ENCODE measurements at regions not wholly inside any gene's neighbourhood (a gene's known extent, or its start where the extent isn't known, plus 50 kb on each side); places are given as distances from the start of the nearest gene placed in this dataset.

DNA sequence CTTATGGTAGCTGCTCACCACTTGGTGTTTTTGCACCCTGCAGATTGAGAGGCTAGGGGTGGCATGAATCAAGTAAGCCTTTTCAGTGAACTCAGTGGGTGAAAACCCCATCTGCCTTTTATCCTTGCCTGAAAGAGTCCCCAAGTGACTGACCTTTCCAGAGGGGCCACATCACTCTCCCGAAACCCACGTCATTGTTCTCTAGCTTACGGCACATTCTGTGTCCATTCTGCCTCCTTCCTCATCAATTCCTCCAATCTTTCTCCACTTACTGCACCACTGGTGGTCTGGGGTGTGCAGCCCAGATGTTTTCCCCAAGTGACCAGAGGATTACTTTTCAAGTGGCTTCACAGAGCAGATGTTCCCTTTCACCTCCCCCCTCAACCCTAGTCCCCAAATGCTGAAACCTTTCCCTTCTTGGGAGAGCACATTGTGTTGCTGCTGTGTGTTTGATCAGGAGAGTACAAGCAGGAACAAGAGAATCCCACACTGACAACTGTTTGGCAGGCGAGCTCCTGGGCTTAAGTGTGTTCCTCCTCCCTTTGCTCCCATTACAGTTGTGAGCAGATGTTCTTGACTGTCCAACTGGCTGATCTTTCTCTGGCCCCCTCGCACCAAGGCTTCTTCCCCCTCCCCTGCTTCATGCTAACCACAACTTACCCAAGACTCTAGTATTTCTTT is 138.0 kb upstream of the IGF1 start:
- TF ChIP-seq ZNF555 (tag by site-specific recombination; conservative IDR thresholded peaks at IDR 0.05) = no peak
- no peak for TF ChIP-seq ZNF155 (tag by site-specific recombination; IDR thresholded peaks at IDR 0.05)
- no peak for TF ChIP-seq ZNF837 (tag by site-specific recombination; IDR thresholded peaks at IDR 0.05)
- TF ChIP-seq ZNF658 (tag by site-specific recombination; IDR thresholded peaks at IDR 0.05) = no peak
- Histone ChIP-seq H3K9me3 (ENCODE audit: control insufficient read depth, insufficient read depth, low read depth, low read length) (no peaks in the 10 kb centered on the region), H3K36me3 (ENCODE audit: control insufficient read depth in 2 of 2, insufficient read depth in 1 of 2, low read length in 2 of 2) (no peaks in the 10 kb centered on the region), H3K4me1 (ENCODE audit: control insufficient read depth, insufficient read depth, low read length) (no peaks in the 10 kb centered on the region), H3K4me3 (ENCODE audit: low read depth, low read length) (no peak overlapping the region), H3K27ac (ENCODE audit: extremely low read depth, low read depth, low read length) (no peak overlapping the region)
- CTCF ChIA-PET = no interaction called here
- POLR2A ChIA-PET = no interaction called here

DNA sequence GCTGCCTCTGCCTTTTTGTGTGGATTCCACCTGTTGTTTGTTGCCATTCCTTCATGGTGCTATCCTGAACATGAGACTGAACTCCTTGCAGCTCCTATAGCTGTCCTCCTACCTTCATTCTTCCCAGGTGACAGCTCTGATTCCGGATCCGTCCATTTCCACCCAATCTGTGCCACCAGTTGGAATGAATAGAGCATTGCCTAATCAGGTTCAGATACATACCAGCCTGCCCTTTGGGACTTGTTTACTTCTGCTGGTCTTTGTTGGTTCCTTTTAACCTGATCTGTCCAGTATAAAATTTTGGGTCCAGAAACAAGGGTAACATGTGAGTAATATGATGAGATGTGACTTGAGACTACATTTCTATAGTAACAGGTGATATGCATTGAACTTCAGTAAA is 136.3 kb upstream of the IGF1 start:
- H3K4me1 ChIP-seq (ENCODE audit: control insufficient read depth, insufficient read depth, low read length) = no peaks in the 10 kb centered on the region
- TF ChIP-seq, protein P1, sequence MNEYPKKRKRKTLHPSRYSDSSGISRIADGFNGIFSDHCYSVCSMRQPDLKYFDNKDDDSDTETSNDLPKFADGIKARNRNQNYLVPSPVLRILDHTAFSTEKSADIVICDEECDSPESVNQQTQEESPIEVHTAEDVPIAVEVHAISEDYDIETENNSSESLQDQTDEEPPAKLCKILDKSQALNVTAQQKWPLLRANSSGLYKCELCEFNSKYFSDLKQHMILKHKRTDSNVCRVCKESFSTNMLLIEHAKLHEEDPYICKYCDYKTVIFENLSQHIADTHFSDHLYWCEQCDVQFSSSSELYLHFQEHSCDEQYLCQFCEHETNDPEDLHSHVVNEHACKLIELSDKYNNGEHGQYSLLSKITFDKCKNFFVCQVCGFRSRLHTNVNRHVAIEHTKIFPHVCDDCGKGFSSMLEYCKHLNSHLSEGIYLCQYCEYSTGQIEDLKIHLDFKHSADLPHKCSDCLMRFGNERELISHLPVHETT (tag by site-specific recombination; IDR thresholded peaks at IDR 0.05) = no peak
- TF ChIP-seq, protein P2, sequence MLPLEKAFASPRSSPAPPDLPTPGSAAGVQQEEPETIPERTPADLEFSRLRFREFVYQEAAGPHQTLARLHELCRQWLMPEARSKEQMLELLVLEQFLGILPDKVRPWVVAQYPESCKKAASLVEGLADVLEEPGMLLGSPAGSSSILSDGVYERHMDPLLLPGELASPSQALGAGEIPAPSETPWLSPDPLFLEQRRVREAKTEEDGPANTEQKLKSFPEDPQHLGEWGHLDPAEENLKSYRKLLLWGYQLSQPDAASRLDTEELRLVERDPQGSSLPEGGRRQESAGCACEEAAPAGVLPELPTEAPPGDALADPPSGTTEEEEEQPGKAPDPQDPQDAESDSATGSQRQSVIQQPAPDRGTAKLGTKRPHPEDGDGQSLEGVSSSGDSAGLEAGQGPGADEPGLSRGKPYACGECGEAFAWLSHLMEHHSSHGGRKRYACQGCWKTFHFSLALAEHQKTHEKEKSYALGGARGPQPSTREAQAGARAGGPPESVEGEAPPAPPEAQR (tag by site-specific recombination; IDR thresholded peaks at IDR 0.05) = no peak
- TF ChIP-seq ZNF174 (tag by site-specific recombination; IDR thresholded peaks at IDR 0.05) (no peak), KLF7 (tag by site-specific recombination; IDR thresholded peaks at IDR 0.05; ENCODE audit: borderline replicate concordance) (no peak)
- no peaks in the 10 kb centered on the region for H3K9me3 ChIP-seq (ENCODE audit: control insufficient read depth, insufficient read depth, low read depth, low read length)
- H3K36me3 ChIP-seq (ENCODE audit: control insufficient read depth in 2 of 2, insufficient read depth in 1 of 2, low read length in 2 of 2) = no peaks in the 10 kb centered on the region
- no peak overlapping the region for H3K27ac ChIP-seq (ENCODE audit: extremely low read depth, low read depth, low read length)
- CTCF ChIA-PET = no interaction called here
- H3K4me3 ChIP-seq (ENCODE audit: low read depth, low read length) = no peak overlapping the region
- POLR2A ChIA-PET = no interaction called here

DNA sequence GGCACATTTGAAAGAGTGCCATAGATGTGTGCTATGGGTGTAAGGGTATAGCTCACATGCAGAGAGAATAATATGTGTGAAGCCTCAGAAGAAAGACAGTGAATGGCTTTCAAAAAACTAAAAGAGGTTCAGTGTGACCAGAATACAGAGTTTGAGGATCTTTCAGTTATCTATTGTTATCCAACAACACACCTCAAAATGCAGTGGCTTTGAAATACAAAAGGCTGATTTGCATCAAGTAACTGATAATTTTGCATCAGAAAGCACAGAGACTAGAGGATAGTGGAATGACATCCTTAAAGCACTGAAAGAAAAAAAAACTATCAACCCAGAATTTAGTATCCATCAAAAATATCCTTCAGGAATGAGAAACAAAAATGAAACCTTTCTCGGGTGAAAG is 131.6 kb upstream of the IGF1 start:
- H3K27ac ChIP-seq (ENCODE audit: extremely low read depth, low read depth, low read length) = no peak overlapping the region
- ChIA-PET CTCF (interaction anchor here (0.7 kb wide), 1 partner anchor 15 kb away, joined by 3 read pairs; no protein-coding TSS in a partner anchor), POLR2A (no interaction called here)
- no peak overlapping the region for H3K4me3 ChIP-seq (ENCODE audit: low read depth, low read length)
- H3K9me3 ChIP-seq (ENCODE audit: control insufficient read depth, insufficient read depth, low read depth, low read length) = no peaks in the 10 kb centered on the region
- no peaks in the 10 kb centered on the region for H3K36me3 ChIP-seq (ENCODE audit: control insufficient read depth in 2 of 2, insufficient read depth in 1 of 2, low read length in 2 of 2)
- H3K4me1 ChIP-seq (ENCODE audit: control insufficient read depth, insufficient read depth, low read length) = no peaks in the 10 kb centered on the region
- TF ChIP-seq KLF7 (tag by site-specific recombination; IDR thresholded peaks at IDR 0.05; ENCODE audit: borderline replicate concordance) (no peak), RBAK (tag by site-specific recombination; IDR thresholded peaks at IDR 0.05) (no peak), ZNF664 (tag by site-specific recombination; IDR thresholded peaks at IDR 0.05) (no peak), ZNF747 (tag by site-specific recombination; IDR thresholded peaks at IDR 0.05) (no peak), ZNF670 (tag by site-specific recombination; IDR thresholded peaks at IDR 0.05; ENCODE audit: low read depth) (no peak), ZNF404 (tag by site-specific recombination; IDR thresholded peaks at IDR 0.05) (no peak), ZNF223 (tag by site-specific recombination; IDR thresholded peaks at IDR 0.05) (no peak), ZNF292 (tag by site-specific recombination; IDR thresholded peaks at IDR 0.05; ENCODE audit: borderline replicate concordance, low read depth) (no peak), ZNF10 (tag by site-specific recombination; IDR thresholded peaks at IDR 0.05) (no peak), ZNF423 (tag by site-specific recombination; IDR thresholded peaks at IDR 0.05) (no peak), ZNF558 (tag by site-specific recombination; IDR thresholded peaks at IDR 0.05) (no peak), SCRT1 (tag by site-specific recombination; IDR thresholded peaks at IDR 0.05; ENCODE audit: borderline replicate concordance) (no peak), ZNF791 (tag by site-specific recombination; IDR thresholded peaks at IDR 0.05) (no peak), ZNF426 (tag by site-specific recombination; IDR thresholded peaks at IDR 0.05) (no peak), ZIC2 (tag by site-specific recombination; IDR thresholded peaks at IDR 0.05) (no peak)
- TF ChIP-seq, protein P3, sequence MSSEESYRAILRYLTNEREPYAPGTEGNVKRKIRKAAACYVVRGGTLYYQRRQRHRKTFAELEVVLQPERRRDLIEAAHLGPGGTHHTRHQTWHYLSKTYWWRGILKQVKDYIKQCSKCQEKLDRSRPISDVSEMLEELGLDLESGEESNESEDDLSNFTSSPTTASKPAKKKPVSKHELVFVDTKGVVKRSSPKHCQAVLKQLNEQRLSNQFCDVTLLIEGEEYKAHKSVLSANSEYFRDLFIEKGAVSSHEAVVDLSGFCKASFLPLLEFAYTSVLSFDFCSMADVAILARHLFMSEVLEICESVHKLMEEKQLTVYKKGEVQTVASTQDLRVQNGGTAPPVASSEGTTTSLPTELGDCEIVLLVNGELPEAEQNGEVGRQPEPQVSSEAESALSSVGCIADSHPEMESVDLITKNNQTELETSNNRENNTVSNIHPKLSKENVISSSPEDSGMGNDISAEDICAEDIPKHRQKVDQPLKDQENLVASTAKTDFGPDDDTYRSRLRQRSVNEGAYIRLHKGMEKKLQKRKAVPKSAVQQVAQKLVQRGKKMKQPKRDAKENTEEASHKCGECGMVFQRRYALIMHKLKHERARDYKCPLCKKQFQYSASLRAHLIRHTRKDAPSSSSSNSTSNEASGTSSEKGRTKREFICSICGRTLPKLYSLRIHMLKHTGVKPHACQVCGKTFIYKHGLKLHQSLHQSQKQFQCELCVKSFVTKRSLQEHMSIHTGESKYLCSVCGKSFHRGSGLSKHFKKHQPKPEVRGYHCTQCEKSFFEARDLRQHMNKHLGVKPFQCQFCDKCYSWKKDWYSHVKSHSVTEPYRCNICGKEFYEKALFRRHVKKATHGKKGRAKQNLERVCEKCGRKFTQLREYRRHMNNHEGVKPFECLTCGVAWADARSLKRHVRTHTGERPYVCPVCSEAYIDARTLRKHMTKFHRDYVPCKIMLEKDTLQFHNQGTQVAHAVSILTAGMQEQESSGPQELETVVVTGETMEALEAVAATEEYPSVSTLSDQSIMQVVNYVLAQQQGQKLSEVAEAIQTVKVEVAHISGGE (tag by site-specific recombination; conservative IDR thresholded peaks at IDR 0.05; ENCODE audit: low read depth) = no peak
- TF ChIP-seq, protein P4, sequence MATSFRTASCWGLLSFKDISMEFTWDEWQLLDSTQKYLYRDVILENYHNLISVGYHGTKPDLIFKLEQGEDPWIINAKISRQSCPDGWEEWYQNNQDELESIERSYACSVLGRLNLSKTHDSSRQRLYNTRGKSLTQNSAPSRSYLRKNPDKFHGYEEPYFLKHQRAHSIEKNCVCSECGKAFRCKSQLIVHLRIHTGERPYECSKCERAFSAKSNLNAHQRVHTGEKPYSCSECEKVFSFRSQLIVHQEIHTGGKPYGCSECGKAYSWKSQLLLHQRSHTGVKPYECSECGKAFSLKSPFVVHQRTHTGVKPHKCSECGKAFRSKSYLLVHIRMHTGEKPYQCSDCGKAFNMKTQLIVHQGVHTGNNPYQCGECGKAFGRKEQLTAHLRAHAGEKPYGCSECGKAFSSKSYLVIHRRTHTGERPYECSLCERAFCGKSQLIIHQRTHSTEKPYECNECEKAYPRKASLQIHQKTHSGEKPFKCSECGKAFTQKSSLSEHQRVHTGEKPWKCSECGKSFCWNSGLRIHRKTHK (tag by site-specific recombination; IDR thresholded peaks at IDR 0.05) = no peak
